Astrocyte of the spinal cord (primary cell): ENCODE measurements at regions not wholly inside any gene's neighbourhood (a gene's known extent, or its start where the extent isn't known, plus 50 kb on each side); places are given as distances from the start of the nearest gene placed in this dataset.
A peak's percentile ranks its signal among the peaks of the same experiment; 100 is the strongest.

ENCODE experiments used
- DNase-seq: peaks from one replicate; pipeline ENCODE4 v3.0.0; 2011; ENCODE audit warnings: low read depth, low spot score
- H3K4me3 ChIP-seq: 2 replicates; pipeline ENCODE4 v1.5.1; 2011; ENCODE audit warnings: low read depth, mild to moderate bottlenecking, low read length, moderate library complexity
- CTCF ChIP-seq: IDR thresholded peaks from 2 replicates; pipeline ENCODE4 v1.5.1; 2012; ENCODE audit warnings: low read depth, mild to moderate bottlenecking, low read length, inconsistent platforms
- in situ Hi-C: cut with HindIII; loops from 2 replicates; pipeline ENCODE4 v1.10.0; 2017; ENCODE audit warnings: low sequenced_read_pairs

- no peak for TF ChIP-seq CTCF
- in situ Hi-C loops = no loop called here
- peak; percentile 69 for DNase-seq
- H3K4me3 ChIP-seq = no peak overlapping the region
These were observed 92.4 kb downstream of the CLDN1 start for GRCh38 chr3:190229632-190230424.

DNA sequence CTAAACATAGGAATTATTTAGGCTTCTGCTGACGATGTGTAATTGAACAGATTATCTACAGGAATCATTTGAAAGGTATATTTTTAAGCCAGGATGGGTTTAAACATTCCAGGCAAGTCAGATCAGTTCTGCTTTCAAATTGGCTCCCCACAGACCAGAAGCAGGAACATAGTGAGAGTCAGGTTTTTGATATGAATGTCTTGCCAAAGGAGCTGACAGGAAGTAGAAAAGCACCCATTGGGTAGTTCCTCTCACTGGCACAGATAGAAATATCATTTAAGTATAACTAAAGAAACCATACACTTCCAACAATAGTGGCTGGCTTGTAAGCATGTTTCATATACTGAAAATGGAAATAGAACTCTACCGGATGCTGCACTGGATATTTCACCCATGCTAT lies 95.2 kb downstream of the CLDN1 start:
- TF ChIP-seq CTCF = no peak
- in situ Hi-C loops = no loop called here
- no peak for DNase-seq
- no peak overlapping the region for H3K4me3 ChIP-seq

GRCh38 chr3:190224863-190225692 lies 97.2 kb downstream of the CLDN1 start:
- in situ Hi-C loops = loop anchor here (25.0 kb wide), 1 partner anchor 263 kb away; no protein-coding TSS in a partner anchor
- peak; percentile 48 for DNase-seq
- peak; percentile 46 for TF ChIP-seq CTCF
- no peak overlapping the region for H3K4me3 ChIP-seq

DNA sequence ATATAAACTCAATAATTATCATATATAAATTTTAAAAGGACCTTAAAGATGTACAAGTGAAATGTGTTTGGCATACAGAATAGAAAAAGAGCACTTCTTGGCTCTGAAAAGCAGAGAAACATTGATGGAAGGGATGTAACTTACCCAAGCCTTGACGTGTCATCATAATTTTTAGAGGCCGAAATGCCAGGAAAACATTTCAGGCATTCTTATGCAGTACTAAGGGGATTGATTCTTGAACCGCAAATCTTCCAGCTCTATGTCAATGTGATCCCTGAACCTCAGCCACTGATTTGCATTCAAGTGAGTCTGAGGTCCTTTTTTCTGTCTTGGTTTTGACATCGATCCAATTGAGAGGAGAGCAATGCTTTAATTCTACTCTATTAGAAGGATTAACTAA lies 97.8 kb downstream of the CLDN1 start:
- H3K4me3 ChIP-seq = no peak overlapping the region
- TF ChIP-seq CTCF = no peak
- no peak for DNase-seq
- in situ Hi-C loops = loop anchor here (25.0 kb wide), 1 partner anchor 262 kb away; no protein-coding TSS in a partner anchor

GRCh38 chr3:190222916-190223315 lies 99.3 kb downstream of the CLDN1 start:
- DNase-seq = no peak
- H3K4me3 ChIP-seq = no peak overlapping the region
- TF ChIP-seq CTCF = no peak
- in situ Hi-C loops = loop anchor here (25.0 kb wide), 1 partner anchor 261 kb away; no protein-coding TSS in a partner anchor

DNA sequence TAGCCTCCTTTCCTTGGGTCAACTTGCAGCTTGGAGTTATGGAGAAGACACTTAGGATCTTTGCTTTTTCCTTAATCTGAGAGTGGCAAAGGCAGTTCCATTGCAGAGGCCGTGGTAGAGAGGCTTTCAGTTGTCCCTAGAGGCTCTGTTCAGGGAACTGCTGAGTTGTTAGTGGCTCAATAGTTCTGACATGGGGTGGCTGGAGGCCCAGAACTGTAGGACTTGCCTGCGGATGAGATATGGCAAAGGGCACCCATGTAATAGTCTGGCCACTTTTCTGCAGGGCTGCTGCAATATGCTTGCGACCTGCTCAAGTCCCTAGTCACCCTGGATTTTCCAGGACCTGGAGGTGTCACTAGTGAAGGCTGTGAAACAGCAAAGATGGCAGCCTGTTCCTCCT lies 99.9 kb downstream of the CLDN1 start:
- TF ChIP-seq CTCF = no peak
- no peak for DNase-seq
- H3K4me3 ChIP-seq = no peak overlapping the region
- in situ Hi-C loops = loop anchor here (25.0 kb wide), 1 partner anchor 260 kb away; no protein-coding TSS in a partner anchor
